ENCODE measurements at regions not wholly inside any gene's neighbourhood (a gene's known extent, or its start where the extent isn't known, plus 50 kb on each side); places are given as distances from the start of the nearest gene placed in this dataset.

DNA sequence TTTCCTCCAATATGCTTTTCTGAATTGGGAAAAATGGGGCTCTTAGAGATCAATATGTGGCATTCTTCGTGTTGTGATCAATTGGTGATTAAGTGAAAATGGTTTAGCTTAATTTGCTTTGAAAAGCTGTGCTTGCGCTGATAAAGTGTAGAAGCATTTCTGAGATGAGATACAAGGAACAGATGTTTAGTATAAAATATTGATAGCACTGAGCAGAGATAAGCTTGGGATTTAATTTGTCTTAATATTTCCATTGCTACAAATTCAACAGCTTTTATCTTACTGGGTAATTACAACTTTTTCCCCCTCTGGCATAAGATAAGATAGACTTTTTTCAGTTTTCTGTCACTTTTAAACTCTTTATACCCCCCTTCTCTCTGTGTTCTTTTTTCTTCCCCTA lies 2204.9 kb upstream of the WWC1 start:
- ATAC-seq, result no peak
- Mint-ChIP-seq H3K27ac (no peak overlapping the region), H3K36me3 (peaks cover 14% of the 10 kb centered on the region), H3K27me3 (ENCODE audit: low read depth in 2 of 2) (no peaks in the 10 kb centered on the region), H3K9me3 (peaks cover 3 to 8% of the 10 kb centered on the region in 2 donors), H3K4me3 (no peak overlapping the region), H3K4me1 (no peaks in the 10 kb centered on the region)
- no peak for TF ChIP-seq CTCF (IDR thresholded peaks at IDR 0.05)
- peaks cover 2% of the 10 kb centered on the region for H3K9me3 ChIP-seq (ENCODE audit: control insufficient read depth, insufficient read depth, low read length)
- intact Hi-C loops (cut with micrococcal nuclease), result no loop called here
- H3K4me1 ChIP-seq (ENCODE audit: control insufficient read depth, insufficient read depth, low read length), result no peaks in the 10 kb centered on the region
- WGBS (ENCODE audit: insufficient coverage), result 79% methylated on average over 2 of the region's 2 CpGs
- no peaks in the 10 kb centered on the region for H3K36me3 ChIP-seq (ENCODE audit: control insufficient read depth, insufficient read depth, low read length)
- no peaks in the 10 kb centered on the region for H3K27me3 ChIP-seq (ENCODE audit: control insufficient read depth, insufficient read depth, low read length)
- no peak for DNase-seq
- no peak overlapping the region for H3K27ac ChIP-seq (ENCODE audit: low read length)
- H3K4me3 ChIP-seq (ENCODE audit: low read length), result no peak overlapping the region

- peaks cover 11% of the 10 kb centered on the region in 2 donors for H3K9me3 Mint-ChIP-seq
- TF ChIP-seq CTCF (IDR thresholded peaks at IDR 0.05), result no peak
- ATAC-seq (no peak), DNase-seq (no peak)
- 32% methylated on average over 3 of the region's 3 CpGs for WGBS (ENCODE audit: insufficient coverage)
- no peak overlapping the region for H3K4me3 Mint-ChIP-seq
- H3K4me1 Mint-ChIP-seq, result no peaks in the 10 kb centered on the region
- Histone ChIP-seq H3K27me3 (ENCODE audit: control insufficient read depth, insufficient read depth, low read length) (no peaks in the 10 kb centered on the region), H3K4me3 (ENCODE audit: low read length) (no peak overlapping the region), H3K27ac (ENCODE audit: low read length) (no peak overlapping the region), H3K4me1 (ENCODE audit: control insufficient read depth, insufficient read depth, low read length) (no peaks in the 10 kb centered on the region), H3K36me3 (ENCODE audit: control insufficient read depth, insufficient read depth, low read length) (no peaks in the 10 kb centered on the region), H3K9me3 (ENCODE audit: control insufficient read depth, insufficient read depth, low read length) (peaks cover 7% of the 10 kb centered on the region)
- no peak overlapping the region for H3K27ac Mint-ChIP-seq
- H3K36me3 Mint-ChIP-seq, result peaks cover 19% of the 10 kb centered on the region
- intact Hi-C loops (cut with micrococcal nuclease), result no loop called here
- H3K27me3 Mint-ChIP-seq (ENCODE audit: low read depth in 2 of 2), result no peaks in the 10 kb centered on the region
Observed at GRCh38 chr5:166088389-166089039, 2202.9 kb upstream of the WWC1 start.

- Histone ChIP-seq H3K27ac (ENCODE audit: low read length) (no peak overlapping the region), H3K9me3 (ENCODE audit: control insufficient read depth, insufficient read depth, low read length) (peaks cover 9% of the 10 kb centered on the region), H3K36me3 (ENCODE audit: control insufficient read depth, insufficient read depth, low read length) (no peaks in the 10 kb centered on the region), H3K4me1 (ENCODE audit: control insufficient read depth, insufficient read depth, low read length) (no peaks in the 10 kb centered on the region), H3K4me3 (ENCODE audit: low read length) (no peak overlapping the region), H3K27me3 (ENCODE audit: control insufficient read depth, insufficient read depth, low read length) (no peaks in the 10 kb centered on the region)
- TF ChIP-seq CTCF (IDR thresholded peaks at IDR 0.05), result no peak
- intact Hi-C loops (cut with micrococcal nuclease), result no loop called here
- Mint-ChIP-seq H3K27ac (no peak overlapping the region), H3K9me3 (peaks cover 8 to 12% of the 10 kb centered on the region in 2 donors), H3K36me3 (peaks cover 18% of the 10 kb centered on the region), H3K4me3 (no peak overlapping the region), H3K4me1 (no peaks in the 10 kb centered on the region), H3K27me3 (ENCODE audit: low read depth in 2 of 2) (no peaks in the 10 kb centered on the region)
- DNase-seq, result no peak
- no peak for ATAC-seq
- WGBS (ENCODE audit: insufficient coverage), result 100% methylated on average over 1 of the region's 1 CpG
Observed at GRCh38 chr5:166091931-166092330, 2199.5 kb upstream of the WWC1 start.

DNA sequence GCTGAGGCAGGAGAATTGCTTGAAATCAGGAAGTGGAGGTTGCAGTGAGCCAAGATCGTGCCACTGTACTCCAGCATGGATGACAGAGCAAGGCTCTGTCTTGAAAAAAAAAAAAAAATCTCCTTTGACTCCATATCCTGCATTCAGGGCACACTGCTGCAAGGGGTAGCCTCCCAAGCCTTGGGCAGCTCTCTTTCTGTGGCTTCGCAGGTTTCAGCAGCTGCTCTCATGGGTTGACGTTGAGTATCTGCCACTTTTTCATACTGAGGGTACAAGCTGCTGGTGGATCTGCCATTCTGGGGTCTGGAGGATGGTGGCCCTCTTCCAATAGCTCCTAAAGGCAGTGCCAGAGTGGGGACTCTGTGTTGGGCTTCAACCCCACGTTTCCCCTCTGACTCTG lies 2198.1 kb upstream of the WWC1 start:
- Histone ChIP-seq H3K27me3 (ENCODE audit: control insufficient read depth, insufficient read depth, low read length) (no peaks in the 10 kb centered on the region), H3K4me3 (ENCODE audit: low read length) (no peak overlapping the region), H3K4me1 (ENCODE audit: control insufficient read depth, insufficient read depth, low read length) (no peaks in the 10 kb centered on the region), H3K27ac (ENCODE audit: low read length) (no peak overlapping the region), H3K9me3 (ENCODE audit: control insufficient read depth, insufficient read depth, low read length) (peaks cover 7% of the 10 kb centered on the region), H3K36me3 (ENCODE audit: control insufficient read depth, insufficient read depth, low read length) (no peaks in the 10 kb centered on the region)
- TF ChIP-seq CTCF (IDR thresholded peaks at IDR 0.05), result no peak
- 74% methylated on average over 4 of the region's 4 CpGs for WGBS (ENCODE audit: insufficient coverage)
- H3K4me3 Mint-ChIP-seq, result no peak overlapping the region
- H3K36me3 Mint-ChIP-seq, result peaks cover 7% of the 10 kb centered on the region
- intact Hi-C loops (cut with micrococcal nuclease), result no loop called here
- no peaks in the 10 kb centered on the region for H3K27me3 Mint-ChIP-seq (ENCODE audit: low read depth in 2 of 2)
- H3K4me1 Mint-ChIP-seq, result no peaks in the 10 kb centered on the region
- H3K9me3 Mint-ChIP-seq, result peaks cover 8 to 11% of the 10 kb centered on the region in 2 donors
- H3K27ac Mint-ChIP-seq, result no peak overlapping the region
- DNase-seq, result no peak
- ATAC-seq, result no peak

Measured in natural killer cell (primary cell).